Endothelial cell (in vitro differentiated cells): ENCODE measurements at regions not wholly inside any gene's neighbourhood (a gene's known extent, or its start where the extent isn't known, plus 50 kb on each side); places are given as distances from the start of the nearest gene placed in this dataset.

Experiments used
- DNase-seq: peaks from one replicate; pipeline ENCODE4 v3.0.0; 2021; ENCODE audit warnings: low spot score
- H3K27ac Mint-ChIP-seq: one replicate; pipeline ENCODE4 v1.8.0; 2021; ENCODE audit warnings: mixed read lengths, inconsistent platforms; ENCODE audit not compliant: unreplicated experiment
- H3K27me3 Mint-ChIP-seq: one replicate; pipeline ENCODE4 v1.8.0; 2021; ENCODE audit warnings: mild to moderate bottlenecking, moderate library complexity, mixed read lengths, inconsistent platforms; ENCODE audit not compliant: unreplicated experiment
- H3K36me3 Mint-ChIP-seq: one replicate; pipeline ENCODE4 v1.8.0; 2021; ENCODE audit warnings: mild to moderate bottlenecking, low read depth, mixed read lengths, inconsistent platforms; ENCODE audit not compliant: unreplicated experiment
- H3K4me1 Mint-ChIP-seq: one replicate; pipeline ENCODE4 v1.8.0; 2021; ENCODE audit warnings: mild to moderate bottlenecking, mixed read lengths, inconsistent platforms; ENCODE audit not compliant: unreplicated experiment
- H3K4me3 Mint-ChIP-seq: one replicate; pipeline ENCODE4 v1.8.0; 2021; ENCODE audit warnings: mild to moderate bottlenecking, mixed read lengths, inconsistent platforms; ENCODE audit not compliant: unreplicated experiment
- H3K9me3 Mint-ChIP-seq: one replicate; pipeline ENCODE4 v1.8.0; 2021; ENCODE audit warnings: mixed read lengths, inconsistent platforms; ENCODE audit not compliant: unreplicated experiment
- CTCF ChIP-seq: fragments of 200-600 bp; sonication (generic); IDR thresholded peaks from one replicate; pipeline ENCODE4 v1.5.0; 2021; ENCODE audit warnings: antibody characterized with exemption; ENCODE audit not compliant: unreplicated experiment

GRCh38 chr5:90099099-90099498 lies 310.5 kb downstream of the CETN3 start:
- TF ChIP-seq CTCF, result no peak
- Mint-ChIP-seq H3K4me3 (no peak overlapping the region), H3K4me1 (no peaks in the 10 kb centered on the region), H3K9me3 (no peaks in the 10 kb centered on the region), H3K27me3 (no peaks in the 10 kb centered on the region), H3K27ac (no peak overlapping the region), H3K36me3 (no peaks in the 10 kb centered on the region)
- DNase-seq, result no peak

DNA sequence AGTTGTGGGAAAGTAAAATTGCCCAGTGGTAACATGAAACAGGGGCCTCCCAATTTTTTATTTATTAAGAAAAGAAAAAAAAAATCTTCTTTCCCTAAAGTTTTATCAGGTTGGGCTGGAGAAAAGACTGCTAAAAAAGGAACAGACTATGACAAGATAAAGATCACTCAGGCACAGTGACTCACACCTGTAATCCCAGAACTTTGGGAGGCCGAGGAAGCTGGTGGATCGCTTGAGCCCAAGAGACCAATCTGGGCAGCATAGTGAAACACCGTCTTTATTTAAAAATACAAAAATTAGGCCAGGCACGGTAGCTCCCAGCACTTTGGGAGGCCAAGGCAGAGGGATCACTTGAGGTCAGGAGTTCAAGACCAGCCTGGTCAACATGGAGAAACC lies 312.5 kb downstream of the CETN3 start:
- H3K9me3 Mint-ChIP-seq, result no peaks in the 10 kb centered on the region
- H3K36me3 Mint-ChIP-seq, result no peaks in the 10 kb centered on the region
- no peak for DNase-seq
- no peak overlapping the region for H3K4me3 Mint-ChIP-seq
- H3K27me3 Mint-ChIP-seq, result no peaks in the 10 kb centered on the region
- no peak for TF ChIP-seq CTCF
- H3K4me1 Mint-ChIP-seq, result no peaks in the 10 kb centered on the region
- no peak overlapping the region for H3K27ac Mint-ChIP-seq

- no peak overlapping the region for H3K4me3 Mint-ChIP-seq
- no peak for DNase-seq
Observed at GRCh38 chr5:90096415-90097081, 313.0 kb downstream of the CETN3 start.

DNA sequence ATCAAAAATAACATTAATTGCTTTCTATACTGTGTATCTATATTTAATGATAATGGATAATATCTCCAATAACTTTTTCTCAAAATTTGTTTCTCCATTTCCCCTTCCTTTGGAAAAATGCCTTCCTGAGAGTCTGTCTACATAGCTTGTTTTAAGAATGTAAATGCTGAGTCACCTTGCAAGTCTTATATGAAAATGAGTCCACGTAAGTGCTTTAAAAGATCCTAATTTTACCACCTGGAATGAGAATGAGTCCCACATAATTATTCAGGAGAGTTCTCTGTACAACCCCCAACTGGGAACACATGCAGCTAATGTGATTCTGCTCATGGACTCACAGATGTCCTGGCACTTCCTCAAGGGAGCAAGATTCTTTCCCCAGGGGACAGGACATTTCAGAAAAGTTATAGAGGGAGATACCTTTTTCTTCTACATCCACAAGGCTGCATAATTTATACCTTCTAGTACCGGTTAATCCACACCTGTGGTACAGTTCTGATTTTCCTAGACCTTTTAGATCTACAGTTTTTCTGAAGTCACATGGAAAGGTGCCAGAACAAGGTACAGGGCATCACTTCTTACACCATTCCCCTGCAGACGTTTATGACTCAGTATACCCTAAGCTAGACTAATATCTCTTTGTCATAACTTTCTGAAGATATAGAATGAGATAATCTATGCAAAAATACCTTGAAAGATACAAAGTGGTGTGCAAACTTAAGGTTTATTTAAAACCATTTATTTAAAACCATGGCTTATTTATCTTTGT lies 314.1 kb downstream of the CETN3 start:
- TF ChIP-seq CTCF, result no peak
- DNase-seq, result no peak
- H3K27me3 Mint-ChIP-seq, result no peaks in the 10 kb centered on the region
- H3K36me3 Mint-ChIP-seq, result no peaks in the 10 kb centered on the region
- H3K9me3 Mint-ChIP-seq, result no peaks in the 10 kb centered on the region
- no peak overlapping the region for H3K4me3 Mint-ChIP-seq
- H3K27ac Mint-ChIP-seq, result no peak overlapping the region
- no peaks in the 10 kb centered on the region for H3K4me1 Mint-ChIP-seq

More at GRCh38 chr5:90096415-90097081, 313.0 kb downstream of the CETN3 start:
- Mint-ChIP-seq H3K36me3 (no peaks in the 10 kb centered on the region), H3K9me3 (no peaks in the 10 kb centered on the region), H3K27ac (no peak overlapping the region), H3K4me1 (no peaks in the 10 kb centered on the region), H3K27me3 (no peaks in the 10 kb centered on the region)
- no peak for TF ChIP-seq CTCF
